ENCODE measurements at regions not wholly inside any gene's neighbourhood (a gene's known extent, or its start where the extent isn't known, plus 50 kb on each side); places are given as distances from the start of the nearest gene placed in this dataset.
"Not testable (repeated sequence)": the region's sequence is repeated elsewhere in the genome, so short reads cannot be mapped to it uniquely, and the experiment has no call there.

- TF ChIP-seq ESRRA (IDR thresholded peaks at IDR 0.05; ENCODE audit: borderline replicate concordance, low read length) (no peak), SMC3 (IDR thresholded peaks at IDR 0.05) (no peak)
- CTCF ChIA-PET, result interaction anchor here (1.4 to 1.5 kb wide), 2 partner anchors 10 to 13 kb away, joined by 3 to 4 read pairs; no protein-coding TSS in a partner anchor
- ATAC-seq (no peak), FAIRE-seq (no peak), DNase-seq (ENCODE audit: low read depth in 1 of 2, low spot score in 1 of 2) (no peak)
- no peak overlapping the region for H3K4me2 ChIP-seq
- no peaks in the 10 kb centered on the region for H3K9me3 ChIP-seq
- no peak overlapping the region for H3K27ac ChIP-seq
- no peak overlapping the region for H3K4me3 ChIP-seq
- 20% methylated on average over 6 of the region's 6 CpGs for WGBS (ENCODE audit: missing lambda C conversion rate)
- H3K4me1 ChIP-seq, result no peaks in the 10 kb centered on the region
- POLR2A ChIA-PET, result no interaction called here
These were observed 702.3 kb downstream of the TMEM121 start for GRCh38 chr14:106228541-106229158.

DNA sequence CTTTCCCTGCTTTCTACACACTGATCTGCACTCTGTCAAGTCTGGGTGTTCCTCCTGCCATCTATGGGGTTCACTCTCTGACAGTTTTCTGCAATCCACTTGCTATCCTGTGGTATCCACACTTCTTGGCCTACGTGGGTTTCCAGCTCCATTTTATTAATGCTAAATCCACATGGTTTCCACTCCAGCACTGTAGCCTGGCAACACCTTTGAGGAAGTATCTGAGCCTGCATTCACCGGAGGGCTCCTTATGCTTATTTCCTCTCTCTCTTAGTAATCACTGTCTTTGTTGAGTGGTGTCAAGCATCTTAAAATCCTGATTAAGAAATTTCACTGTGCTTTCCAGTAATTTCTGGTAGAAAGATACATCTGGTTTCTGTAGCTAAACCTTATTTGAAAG lies 703.7 kb downstream of the TMEM121 start:
- Histone ChIP-seq H3K27ac (no peak overlapping the region), H3K4me1 (no peaks in the 10 kb centered on the region), H3K9me3 (no peaks in the 10 kb centered on the region), H3K4me3 (no peak overlapping the region), H3K4me2 (no peak overlapping the region)
- ChIA-PET POLR2A (no interaction called here), CTCF (interaction anchor here (0.9 to 1.4 kb wide), 2 partner anchors 12 to 27 kb away, joined by 3 to 4 read pairs; no protein-coding TSS in a partner anchor)
- 3% methylated on average over 2 of the region's 2 CpGs for WGBS (ENCODE audit: missing lambda C conversion rate)
- TF ChIP-seq RCOR1 (IDR thresholded peaks at IDR 0.05; ENCODE audit: low read depth, low read length) (no peak), MAX (IDR thresholded peaks at IDR 0.05) (no peak), JUNB (IDR thresholded peaks at IDR 0.05) (no peak), POLR2A (IDR thresholded peaks at IDR 0.05; ENCODE audit: low read length) (no peak), KDM1A (IDR thresholded peaks at IDR 0.05; ENCODE audit: low read depth) (no peak), SREBF2 (IDR thresholded peaks at IDR 0.05) (no peak), NR3C1 (IDR thresholded peaks at IDR 0.05) (no peak), HOXB13 (CRISPR knock-in tag; IDR thresholded peaks at IDR 0.05; ENCODE audit: low read depth) (no peak), GATA3 (IDR thresholded peaks at IDR 0.05; ENCODE audit: borderline replicate concordance) (no peak), HES2 (IDR thresholded peaks at IDR 0.05) (no peak), FOXS1 (CRISPR knock-in tag; IDR thresholded peaks at IDR 0.05) (no peak), POLR2AphosphoS2 (conservative IDR thresholded peaks at IDR 0.05; ENCODE audit: low read length) (no peak), EHF (CRISPR knock-in tag; IDR thresholded peaks at IDR 0.05) (no peak), CHD2 (IDR thresholded peaks at IDR 0.05; ENCODE audit: low read length, partially characterized antibody) (no peak), SMC3 (IDR thresholded peaks at IDR 0.05) (no peak), E2F6 (IDR thresholded peaks at IDR 0.05; ENCODE audit: borderline replicate concordance, low read depth) (no peak), ZSCAN20 (CRISPR knock-in tag; IDR thresholded peaks at IDR 0.05) (no peak)
- TF ChIP-seq, protein P1, sequence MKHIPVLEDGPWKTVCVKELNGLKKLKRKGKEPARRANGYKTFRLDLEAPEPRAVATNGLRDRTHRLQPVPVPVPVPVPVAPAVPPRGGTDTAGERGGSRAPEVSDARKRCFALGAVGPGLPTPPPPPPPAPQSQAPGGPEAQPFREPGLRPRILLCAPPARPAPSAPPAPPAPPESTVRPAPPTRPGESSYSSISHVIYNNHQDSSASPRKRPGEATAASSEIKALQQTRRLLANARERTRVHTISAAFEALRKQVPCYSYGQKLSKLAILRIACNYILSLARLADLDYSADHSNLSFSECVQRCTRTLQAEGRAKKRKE (CRISPR knock-in tag; IDR thresholded peaks at IDR 0.05; ENCODE audit: low read depth), result no peak
- no peak for ATAC-seq
- no peak for FAIRE-seq
- no peak for DNase-seq (ENCODE audit: low read depth in 1 of 2, low spot score in 1 of 2)

- 4% methylated on average over 3 of the region's 3 CpGs for WGBS (ENCODE audit: missing lambda C conversion rate)
- DNase-seq (ENCODE audit: low read depth in 1 of 2, low spot score in 1 of 2); H3K9me3 ChIP-seq; H3K4me3 ChIP-seq; H3K27ac ChIP-seq; H3K4me1 ChIP-seq; H3K4me2 ChIP-seq; ATAC-seq; FAIRE-seq; POLR2A ChIA-PET: not testable (repeated sequence)
- CTCF ChIA-PET, result interaction anchor here (1.5 kb wide), 1 partner anchor 8 kb away, joined by 3 read pairs; no protein-coding TSS in a partner anchor
These were observed 706.8 kb downstream of the TMEM121 start for GRCh38 chr14:106233191-106233590.
